ENCODE measurements at regions not wholly inside any gene's neighbourhood (a gene's known extent, or its start where the extent isn't known, plus 50 kb on each side); places are given as distances from the start of the nearest gene placed in this dataset.
"Not testable (repeated sequence)": the region's sequence is repeated elsewhere in the genome, so short reads cannot be mapped to it uniquely, and the experiment has no call there.

GRCh38 chr9:81014945-81015344, 674.4 kb downstream of the TLE1 start:
- WGBS, 10 experiments, result 17 to 100% (median 80%) methylated on average over 1 to 3 of the region's 6 CpGs; no CpG with 5 or more reads in 3 of the 10 experiments
- in situ Hi-C loops (cut with MboI; ENCODE audit: low pct_unique_long_range_greater_than_20kb in 2 of 9, low sequenced_read_pairs in 9 of 9, unreplicated experiment in 9 of 9); H3K4me3 ChIP-seq; H3K4me1 ChIP-seq (replicated peaks in 1 of 2); H3K27ac ChIP-seq; ATAC-seq (replicated peaks in 6 of 8): not testable (repeated sequence)

- H3K4me1 ChIP-seq (replicated peaks in 1 of 2); in situ Hi-C loops (cut with MboI; ENCODE audit: low pct_unique_long_range_greater_than_20kb in 2 of 9, low sequenced_read_pairs in 9 of 9, unreplicated experiment in 9 of 9); H3K4me3 ChIP-seq; ATAC-seq (replicated peaks in 6 of 8); H3K27ac ChIP-seq: not testable (repeated sequence)
- WGBS, 10 experiments, result 40 to 100% (median 85%) methylated on average over 1 to 3 of the region's 3 CpGs; no CpG with 5 or more reads in 4 of the 10 experiments
Observed at GRCh38 chr9:81013191-81013590, 676.2 kb downstream of the TLE1 start.

DNA sequence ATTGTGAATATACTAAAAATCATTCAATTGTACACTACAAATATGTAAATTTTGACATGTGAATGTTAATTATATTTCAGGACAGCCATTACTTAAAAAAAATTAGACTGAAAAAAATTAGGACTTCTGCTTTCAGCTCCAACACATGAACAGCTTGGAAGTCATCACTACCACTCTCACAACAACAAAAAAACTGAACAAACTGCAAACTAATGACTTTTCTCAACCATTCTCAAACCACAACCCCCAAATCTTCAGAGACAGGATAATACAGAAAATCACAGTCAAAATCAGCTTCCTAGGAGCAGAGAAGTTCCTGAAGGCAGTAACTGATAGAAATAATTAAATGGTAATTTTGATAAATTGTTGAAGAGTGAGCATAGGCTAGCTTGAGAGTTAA, 686.4 kb downstream of the TLE1 start:
- H3K27ac ChIP-seq, result no peak overlapping the region
- H3K4me1 ChIP-seq (replicated peaks in 1 of 2), result peaks cover 0 to 5% of the 10 kb centered on the region in 2 donors
- no peak for ATAC-seq (replicated peaks in 6 of 8)
- in situ Hi-C loops (cut with MboI; ENCODE audit: low pct_unique_long_range_greater_than_20kb in 2 of 9, low sequenced_read_pairs in 9 of 9, unreplicated experiment in 9 of 9), result no loop called here
- H3K4me3 ChIP-seq, result no peak overlapping the region

DNA sequence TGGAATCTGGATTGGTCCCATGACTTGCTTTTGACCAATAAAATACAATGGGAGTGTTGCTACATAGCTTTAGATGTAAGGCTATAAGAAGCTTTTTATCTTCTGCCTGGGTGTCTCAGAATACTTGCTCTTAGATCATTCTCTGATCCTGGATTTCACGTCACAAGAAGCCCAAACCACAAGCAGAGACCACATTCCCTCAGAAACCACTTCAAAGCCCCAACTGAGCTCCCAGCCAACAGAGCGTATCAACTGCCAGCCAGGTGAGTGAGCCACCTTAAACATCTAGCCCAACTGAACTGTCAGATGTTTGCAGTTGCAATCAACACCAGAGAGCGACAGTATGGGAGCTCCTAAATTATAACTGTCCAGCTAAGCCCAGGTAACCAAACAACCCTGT, 687.1 kb downstream of the TLE1 start:
- 0 to 100% (median 90%) methylated on average over 1 to 3 of the region's 3 CpGs; no CpG with 5 or more reads in 4 of the 10 experiments for WGBS, 10 experiments
- Histone ChIP-seq H3K4me3 (no peak overlapping the region), H3K27ac (no peak overlapping the region), H3K4me1 (replicated peaks in 1 of 2) (peaks cover 0 to 5% of the 10 kb centered on the region in 2 donors)
- in situ Hi-C loops (cut with MboI; ENCODE audit: low pct_unique_long_range_greater_than_20kb in 2 of 9, low sequenced_read_pairs in 9 of 9, unreplicated experiment in 9 of 9), result no loop called here
- ATAC-seq (replicated peaks in 6 of 8), result no peak

- Histone ChIP-seq H3K4me1 (replicated peaks in 1 of 2) (no peaks in the 10 kb centered on the region), H3K27ac (no peak overlapping the region), H3K4me3 (no peak overlapping the region)
- ATAC-seq (replicated peaks in 6 of 8), result no peak
- WGBS, 10 experiments, result 0 to 96% (median 61%) methylated on average over 1 to 4 of the region's 4 CpGs; no CpG with 5 or more reads in 2 of the 10 experiments
- in situ Hi-C loops (cut with MboI; ENCODE audit: low pct_unique_long_range_greater_than_20kb in 2 of 9, low sequenced_read_pairs in 9 of 9, unreplicated experiment in 9 of 9), result no loop called here
Observed at GRCh38 chr9:80995759-80996158, 693.6 kb downstream of the TLE1 start.

GRCh38 chr9:80994892-80995291, 694.5 kb downstream of the TLE1 start:
- Histone ChIP-seq H3K4me3 (no peak overlapping the region), H3K4me1 (replicated peaks in 1 of 2) (no peaks in the 10 kb centered on the region), H3K27ac (no peak overlapping the region)
- in situ Hi-C loops (cut with MboI; ENCODE audit: low pct_unique_long_range_greater_than_20kb in 2 of 9, low sequenced_read_pairs in 9 of 9, unreplicated experiment in 9 of 9), result no loop called here
- no peak for ATAC-seq (replicated peaks in 6 of 8)
- WGBS, 10 experiments, result 12 to 100% (median 92%) methylated on average over 1 to 4 of the region's 4 CpGs; no CpG with 5 or more reads in 3 of the 10 experiments

- ATAC-seq (replicated peaks in 6 of 8); in situ Hi-C loops (cut with MboI; ENCODE audit: low pct_unique_long_range_greater_than_20kb in 2 of 9, low sequenced_read_pairs in 9 of 9, unreplicated experiment in 9 of 9); H3K4me3 ChIP-seq; H3K4me1 ChIP-seq (replicated peaks in 1 of 2); H3K27ac ChIP-seq: not testable (repeated sequence)
- WGBS, 10 experiments, result 48 to 100% (median 88%) methylated on average over 1 to 10 of the region's 10 CpGs; no CpG with 5 or more reads in 2 of the 10 experiments
Observed at GRCh38 chr9:80985595-80985994, 703.8 kb downstream of the TLE1 start.

GRCh38 chr9:80976403-80976802, 712.9 kb downstream of the TLE1 start:
- Histone ChIP-seq H3K4me1 (replicated peaks in 1 of 2) (no peaks in the 10 kb centered on the region), H3K4me3 (no peak overlapping the region), H3K27ac (no peak overlapping the region)
- in situ Hi-C loops (cut with MboI; ENCODE audit: low pct_unique_long_range_greater_than_20kb in 2 of 9, low sequenced_read_pairs in 9 of 9, unreplicated experiment in 9 of 9), result no loop called here
- WGBS, 10 experiments, result 0 to 83% (median 50%) methylated on average over 1 to 3 of the region's 3 CpGs; no CpG with 5 or more reads in 1 of the 10 experiments
- peak in 1 of 8 experiments; percentile 39 for ATAC-seq (replicated peaks in 6 of 8)

DNA sequence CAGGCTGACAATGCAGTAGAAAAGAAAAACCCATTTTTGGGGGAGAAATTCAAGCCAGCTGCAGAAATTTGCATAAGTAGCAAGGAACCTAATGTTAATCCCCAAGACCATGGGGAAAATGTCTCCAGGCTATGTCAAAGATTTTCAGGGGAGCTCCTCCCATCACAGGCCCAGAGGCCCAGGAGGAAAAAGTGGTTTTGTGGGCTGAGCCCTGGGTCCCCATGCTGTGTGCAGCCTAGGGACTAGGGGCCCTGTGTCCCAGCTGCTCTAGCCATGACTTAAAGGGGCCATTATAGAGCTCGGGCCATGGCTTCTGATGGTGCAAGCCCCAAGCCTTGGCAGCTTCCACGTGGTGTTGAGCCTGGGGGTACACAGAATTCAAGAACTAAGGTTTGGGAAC, 719.0 kb downstream of the TLE1 start:
- H3K27ac ChIP-seq; H3K4me3 ChIP-seq; ATAC-seq (replicated peaks in 6 of 8); H3K4me1 ChIP-seq (replicated peaks in 1 of 2); in situ Hi-C loops (cut with MboI; ENCODE audit: low pct_unique_long_range_greater_than_20kb in 2 of 9, low sequenced_read_pairs in 9 of 9, unreplicated experiment in 9 of 9): not testable (repeated sequence)
- 0 to 90% (median 50%) methylated on average over 1 to 2 of the region's 2 CpGs; no CpG with 5 or more reads in 7 of the 10 experiments for WGBS, 10 experiments

- WGBS, 10 experiments, result 60 to 100% (median 94%) methylated on average over 1 of the region's 1 CpG; no CpG with 5 or more reads in 2 of the 10 experiments
- Histone ChIP-seq H3K4me3 (no peak overlapping the region), H3K27ac (no peak overlapping the region), H3K4me1 (replicated peaks in 1 of 2) (peaks cover 12 to 18% of the 10 kb centered on the region in 2 donors)
- in situ Hi-C loops (cut with MboI; ENCODE audit: low pct_unique_long_range_greater_than_20kb in 2 of 9, low sequenced_read_pairs in 9 of 9, unreplicated experiment in 9 of 9), result no loop called here
- ATAC-seq (replicated peaks in 6 of 8), result peak in 1 of 8 experiments; percentile 95
Observed at GRCh38 chr9:80968611-80969010, 720.7 kb downstream of the TLE1 start.

DNA sequence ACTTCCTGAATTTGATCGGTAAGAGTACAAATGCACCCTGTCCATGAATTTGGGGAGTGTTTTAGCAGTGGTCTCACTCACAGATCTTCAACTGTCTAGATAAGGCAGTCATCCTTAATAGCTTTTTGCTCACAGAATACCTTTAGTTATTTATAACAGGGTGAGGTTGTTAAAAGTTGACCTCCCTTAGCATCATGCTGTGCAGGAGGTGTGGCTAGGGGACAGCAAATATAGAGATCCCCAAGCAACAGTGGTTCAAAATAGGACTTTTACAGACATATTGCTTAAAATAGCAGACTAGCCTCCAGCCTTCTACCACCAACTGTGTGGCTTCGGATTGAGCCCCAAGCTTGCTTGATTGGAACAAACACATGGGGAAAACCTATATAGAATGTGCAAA, 724.4 kb downstream of the TLE1 start:
- H3K4me1 ChIP-seq (replicated peaks in 1 of 2), result peaks cover 13 to 20% of the 10 kb centered on the region in 2 donors
- H3K4me3 ChIP-seq, result no peak overlapping the region
- WGBS, 10 experiments, result 14 to 100% (median 70%) methylated on average over 1 to 2 of the region's 2 CpGs; no CpG with 5 or more reads in 1 of the 10 experiments
- peak in 3 of 8 experiments; percentile 43 to 53 (median 49) for ATAC-seq (replicated peaks in 6 of 8)
- H3K27ac ChIP-seq, result no peak overlapping the region
- in situ Hi-C loops (cut with MboI; ENCODE audit: low pct_unique_long_range_greater_than_20kb in 2 of 9, low sequenced_read_pairs in 9 of 9, unreplicated experiment in 9 of 9), result no loop called here

DNA sequence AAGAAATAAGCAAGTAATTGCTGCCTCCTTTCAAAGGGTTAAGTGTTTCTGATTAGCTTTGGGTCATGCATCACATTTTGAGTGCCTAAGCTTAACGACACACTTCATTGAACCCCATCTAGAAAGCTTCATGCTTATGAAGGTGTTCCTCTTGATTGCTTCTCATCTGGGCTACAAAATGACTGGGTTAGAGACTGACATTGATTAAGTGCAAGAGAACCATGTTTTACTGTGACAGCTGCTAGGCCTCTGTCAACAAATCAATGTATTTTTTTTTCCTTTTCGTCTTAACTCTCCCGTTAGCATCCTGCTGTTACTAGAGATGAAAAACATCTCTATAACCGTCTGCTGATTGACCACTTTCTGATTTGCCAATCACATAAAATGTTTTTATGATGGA, 725.0 kb downstream of the TLE1 start:
- WGBS, 10 experiments, result 17 to 83% (median 40%) methylated on average over 1 to 4 of the region's 4 CpGs; no CpG with 5 or more reads in 1 of the 10 experiments
- H3K4me1 ChIP-seq (replicated peaks in 1 of 2), result peaks cover 13 to 20% of the 10 kb centered on the region in 2 donors
- ATAC-seq (replicated peaks in 6 of 8), result peak in 2 of 8 experiments; percentile 63 to 66
- H3K4me3 ChIP-seq, result no peak overlapping the region
- in situ Hi-C loops (cut with MboI; ENCODE audit: low pct_unique_long_range_greater_than_20kb in 2 of 9, low sequenced_read_pairs in 9 of 9, unreplicated experiment in 9 of 9), result no loop called here
- H3K27ac ChIP-seq, result no peak overlapping the region

DNA sequence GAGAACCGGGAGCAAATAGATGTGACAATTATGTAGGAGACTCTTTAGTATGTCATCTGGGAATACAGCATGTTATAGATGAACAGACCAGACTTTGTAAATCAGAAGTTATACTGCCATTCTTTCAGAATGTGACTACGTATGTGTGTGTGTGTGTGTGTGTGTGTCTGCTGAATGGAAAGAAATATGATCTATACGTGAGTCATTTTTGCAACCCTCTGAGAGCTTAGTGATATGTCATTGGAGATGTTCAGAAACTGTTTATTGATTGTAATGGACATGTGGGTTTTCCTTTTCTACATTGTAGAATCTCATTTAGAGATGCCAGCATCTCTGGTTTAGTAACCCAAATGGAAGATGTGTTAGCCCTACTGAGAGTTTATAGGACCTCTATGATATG, 731.5 kb downstream of the TLE1 start:
- ATAC-seq (replicated peaks in 6 of 8), result peak in 4 of 8 experiments; percentile 26 to 47 (median 32)
- H3K4me1 ChIP-seq (replicated peaks in 1 of 2), result peaks cover 0 to 9% of the 10 kb centered on the region in 2 donors
- in situ Hi-C loops (cut with MboI; ENCODE audit: low pct_unique_long_range_greater_than_20kb in 2 of 9, low sequenced_read_pairs in 9 of 9, unreplicated experiment in 9 of 9), result no loop called here
- no peak overlapping the region for H3K4me3 ChIP-seq
- WGBS, 10 experiments, result 48 to 100% (median 56%) methylated on average over 1 to 3 of the region's 3 CpGs; no CpG with 5 or more reads in 3 of the 10 experiments
- no peak overlapping the region for H3K27ac ChIP-seq

DNA sequence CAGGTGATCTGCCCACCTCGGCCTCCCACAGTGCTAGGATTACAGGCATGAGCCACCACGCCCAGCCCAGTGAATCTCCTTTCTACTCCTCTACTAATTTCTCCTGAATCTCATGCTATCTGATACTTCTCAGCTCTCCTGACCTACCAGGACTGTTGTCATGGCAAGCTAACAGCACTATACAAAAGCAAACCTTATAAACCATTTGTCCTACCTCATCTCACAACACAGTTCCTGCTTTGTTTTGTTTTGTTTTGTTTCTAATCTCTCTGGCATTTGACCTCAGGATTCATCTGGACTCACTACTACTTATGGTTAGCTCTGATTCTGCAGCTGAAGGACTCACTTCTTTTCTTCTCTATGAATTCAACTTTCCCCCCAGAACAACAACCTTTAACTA, 734.8 kb downstream of the TLE1 start:
- in situ Hi-C loops (cut with MboI; ENCODE audit: low pct_unique_long_range_greater_than_20kb in 2 of 9, low sequenced_read_pairs in 9 of 9, unreplicated experiment in 9 of 9), result no loop called here

More for the DNA sequence above, 734.8 kb downstream of the TLE1 start:
- Histone ChIP-seq H3K4me3 (no peak overlapping the region), H3K27ac (no peak overlapping the region), H3K4me1 (replicated peaks in 1 of 2) (peaks cover 3 to 9% of the 10 kb centered on the region in 2 donors)
- WGBS, 10 experiments, result 63 to 80% (median 75%) methylated on average over 1 to 2 of the region's 2 CpGs; no CpG with 5 or more reads in 7 of the 10 experiments
- peak in 1 of 8 experiments; percentile 22 for ATAC-seq (replicated peaks in 6 of 8)
